HG02759 (cell line): ENCODE measurements at regions not wholly inside any gene's neighbourhood (a gene's known extent, or its start where the extent isn't known, plus 50 kb on each side); places are given as distances from the start of the nearest gene placed in this dataset.
"Not testable (repeated sequence)": the region's sequence is repeated elsewhere in the genome, so short reads cannot be mapped to it uniquely, and the experiment has no call there.

ENCODE experiments used
- ATAC-seq: cut with Tn5 transposase; IDR thresholded peaks from one replicate; pipeline ENCODE4 v1.9.1; 2021; ENCODE audit warnings: mild to moderate bottlenecking, moderate library complexity; ENCODE audit not compliant: unreplicated experiment

DNA sequence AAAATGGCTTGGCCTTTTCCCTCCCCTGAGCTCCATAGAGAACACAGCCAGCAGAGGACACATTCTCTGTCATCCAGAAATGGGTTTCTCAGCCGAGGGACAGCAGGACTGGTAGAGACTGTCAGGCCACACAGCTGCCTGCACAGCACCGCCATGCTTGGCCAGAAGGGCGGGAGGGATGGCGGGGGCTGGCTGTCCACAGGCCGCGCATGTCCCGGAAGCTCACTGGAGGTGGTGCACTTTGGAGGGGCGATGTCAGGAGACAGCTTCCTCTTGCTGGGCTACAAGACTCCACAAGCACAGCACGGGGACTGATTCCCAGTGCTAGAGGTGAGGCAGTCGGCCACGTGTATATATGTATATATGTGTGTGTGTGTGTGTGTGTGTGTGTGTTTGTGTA is 125.3 kb downstream of the GOLGA6L4 start:
- ATAC-seq = not testable (repeated sequence)

DNA sequence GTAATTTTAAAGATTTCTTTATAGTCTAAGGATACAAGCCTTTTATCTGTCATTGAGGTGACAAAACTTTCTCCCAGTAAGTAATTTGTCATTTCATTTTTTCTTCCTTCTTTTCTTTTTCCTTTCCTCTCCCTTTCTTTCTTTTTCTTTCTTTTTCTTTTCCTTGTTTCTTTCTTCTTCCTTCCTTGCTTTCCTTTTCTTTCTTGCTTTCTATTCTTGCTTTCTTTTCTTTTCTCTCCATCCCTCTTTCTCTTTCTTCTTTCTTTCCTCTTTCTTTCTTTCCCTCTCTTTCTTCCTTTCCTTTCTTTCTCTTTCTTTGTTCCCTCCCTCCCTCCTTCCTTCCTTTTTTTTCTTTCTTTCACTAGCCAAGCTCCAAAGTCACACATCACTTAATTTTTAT is 148.8 kb downstream of the GOLGA6L4 start:
- ATAC-seq = not testable (repeated sequence)

DNA sequence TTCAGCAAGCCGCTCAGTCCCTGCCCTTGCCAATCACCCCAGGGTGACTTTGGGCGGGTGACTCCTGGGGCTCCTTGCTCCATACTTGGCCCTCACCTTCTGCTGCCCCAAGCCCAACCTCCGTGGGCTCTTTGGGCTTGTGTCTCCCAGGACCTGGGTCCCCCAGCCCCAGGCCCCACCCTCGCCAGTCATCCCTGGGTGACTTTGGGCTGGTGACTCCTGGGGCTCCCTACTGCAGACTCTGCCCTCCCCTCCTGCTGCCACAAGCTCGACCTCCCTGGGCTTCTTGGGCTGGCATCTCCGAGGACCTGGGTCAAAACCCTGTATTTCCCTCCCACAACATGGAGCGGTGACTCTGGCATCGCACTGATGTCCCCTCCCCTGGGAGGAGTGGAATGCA is 151.5 kb downstream of the GOLGA6L4 start:
- ATAC-seq = no peak

DNA sequence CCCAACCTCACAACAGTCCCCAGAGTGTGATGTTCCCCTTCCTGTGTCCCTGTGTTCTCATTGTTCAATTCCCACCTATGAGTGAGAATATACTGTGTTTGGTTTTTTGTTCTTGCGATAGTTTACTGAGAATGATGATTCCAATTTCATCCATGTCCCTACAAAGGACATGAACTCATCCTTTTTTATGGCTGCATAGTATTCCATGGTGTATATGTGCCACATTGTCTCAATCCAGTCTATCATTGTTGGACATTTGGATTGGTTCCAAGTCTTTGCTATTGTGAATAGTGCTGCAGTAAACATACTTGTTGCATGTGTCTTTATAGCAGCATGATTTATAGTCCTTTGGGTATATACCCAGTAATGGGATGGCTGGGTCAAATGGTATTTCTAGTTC is 152.6 kb downstream of the GOLGA6L4 start:
- ATAC-seq = not testable (repeated sequence)

DNA sequence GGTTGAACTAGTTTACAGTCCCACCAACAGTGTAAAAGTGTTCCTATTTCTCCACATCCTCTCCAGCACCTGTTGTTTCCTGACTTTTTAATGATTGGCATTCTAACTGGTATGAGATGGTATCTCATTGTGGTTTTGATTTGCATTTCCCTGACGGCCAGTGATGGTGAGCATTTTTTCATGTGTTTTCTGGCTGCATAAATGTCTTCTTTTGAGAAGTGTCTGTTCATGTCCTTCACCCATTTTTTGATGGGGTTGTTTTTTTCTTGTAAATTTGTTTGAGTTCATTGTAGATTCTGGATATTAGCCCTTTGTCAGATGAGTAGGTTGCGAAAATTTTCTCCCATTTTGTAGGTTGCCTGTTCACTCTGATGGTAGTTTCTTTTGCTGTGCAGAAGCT is 153.1 kb downstream of the GOLGA6L4 start:
- ATAC-seq = not testable (repeated sequence)

DNA sequence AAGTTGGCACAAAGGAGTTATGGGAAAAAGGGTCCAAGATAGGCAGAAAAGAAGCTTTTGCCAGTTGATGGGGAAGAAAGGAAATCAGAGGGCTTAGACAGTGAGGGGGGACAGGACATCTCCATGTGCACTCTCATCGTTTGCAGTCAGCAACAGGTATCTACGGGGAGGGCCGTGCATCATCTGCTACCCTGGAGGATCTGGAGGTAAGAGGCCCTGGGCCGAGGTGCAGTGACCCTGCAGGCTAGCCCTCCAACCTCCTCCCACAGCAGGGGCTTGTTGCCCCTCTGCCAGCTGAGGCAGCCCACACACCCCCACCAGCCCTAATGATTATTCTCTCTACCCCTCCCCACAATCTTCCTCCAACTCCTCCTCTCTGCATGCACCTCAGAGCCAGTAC is 154.8 kb downstream of the GOLGA6L4 start:
- ATAC-seq = not testable (repeated sequence)

DNA sequence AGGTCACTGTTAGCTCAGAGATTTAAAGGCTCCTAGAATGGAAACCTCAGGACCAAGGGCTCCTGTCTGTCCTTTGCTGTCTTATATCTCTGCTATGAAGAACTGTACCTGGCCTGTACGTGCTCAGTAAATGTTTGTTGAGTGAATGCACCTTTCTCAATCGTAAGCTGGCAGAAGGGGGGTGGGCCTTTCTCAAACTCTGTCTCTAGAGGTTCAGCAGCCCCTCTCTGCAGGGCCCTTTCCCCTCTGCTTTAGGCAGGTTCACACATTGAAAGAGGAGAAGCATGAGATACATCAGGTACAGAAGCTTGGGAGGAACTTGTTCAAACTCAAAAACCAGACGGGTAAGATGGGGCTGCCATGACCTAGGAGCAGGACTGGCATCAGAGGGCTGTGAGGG is 155.6 kb downstream of the GOLGA6L4 start:
- no peak for ATAC-seq

DNA sequence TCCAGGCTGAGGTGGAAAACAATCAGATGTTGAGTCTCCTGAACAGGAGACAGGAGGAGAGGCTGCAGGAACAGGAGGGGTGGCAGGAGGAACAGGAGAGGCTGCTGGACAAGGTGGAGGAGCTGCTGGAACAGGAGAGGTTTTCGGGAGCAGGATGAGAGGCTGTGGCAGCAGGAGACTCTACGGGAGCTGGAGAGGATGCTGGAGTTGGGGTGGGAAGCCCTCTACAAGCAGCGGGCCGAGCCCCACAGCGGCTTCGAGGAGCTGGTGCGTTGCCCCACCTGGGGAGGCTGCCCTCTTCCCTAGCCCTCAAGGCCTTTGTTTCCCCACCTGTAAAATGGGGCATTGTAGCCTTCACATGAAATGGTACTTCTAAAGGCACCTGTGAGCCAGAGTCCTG is 156.4 kb downstream of the GOLGA6L4 start:
- ATAC-seq = not testable (repeated sequence)

DNA sequence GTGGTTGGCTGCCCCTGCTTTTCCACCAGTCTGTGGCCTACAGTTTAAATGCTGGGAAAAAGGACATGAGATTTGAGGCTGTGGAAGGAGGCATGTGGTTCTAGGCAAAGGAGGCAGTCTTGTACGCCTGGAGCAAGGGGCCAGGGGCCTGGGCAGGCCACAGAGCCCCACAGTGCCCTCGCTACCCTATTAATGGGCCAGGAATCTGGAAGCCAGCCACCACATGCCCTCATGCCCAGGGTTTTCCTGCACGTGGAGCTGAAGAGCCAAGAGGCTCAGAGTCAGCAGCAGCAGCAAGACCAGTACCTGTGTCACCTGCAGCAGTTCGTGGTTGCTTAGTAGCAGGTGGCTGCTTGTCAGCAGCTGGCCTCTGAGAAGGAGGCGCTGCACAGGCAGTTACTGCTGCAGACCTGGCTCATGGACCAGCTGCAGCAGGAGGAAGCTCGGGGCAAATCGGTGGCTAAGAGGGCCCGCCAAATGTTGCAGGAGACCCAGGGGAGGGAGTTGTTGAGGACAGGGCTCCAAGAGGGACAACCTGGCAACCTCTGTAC is 157.9 kb downstream of the GOLGA6L4 start:
- ATAC-seq = not testable (repeated sequence)

DNA sequence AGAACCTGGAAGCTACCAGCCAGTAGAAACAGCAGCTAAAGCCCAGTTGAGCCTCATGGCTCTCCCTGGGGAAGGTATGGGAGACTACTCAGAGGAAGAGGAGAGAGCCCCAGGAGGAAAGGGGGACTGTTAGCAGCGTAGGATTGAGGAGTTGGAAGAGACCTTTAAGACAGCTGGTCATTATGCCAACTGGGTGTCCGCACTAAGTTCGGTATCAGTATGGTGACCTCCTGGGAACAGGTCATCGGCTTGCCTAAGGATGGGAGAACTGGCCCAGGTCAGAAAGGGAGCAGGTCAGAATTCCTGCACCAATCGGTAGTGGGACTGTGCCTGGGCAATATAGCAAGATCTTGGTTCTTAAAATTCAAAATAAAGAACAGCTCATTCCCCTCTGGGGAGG is 158.4 kb downstream of the GOLGA6L4 start:
- not testable (repeated sequence) for ATAC-seq

DNA sequence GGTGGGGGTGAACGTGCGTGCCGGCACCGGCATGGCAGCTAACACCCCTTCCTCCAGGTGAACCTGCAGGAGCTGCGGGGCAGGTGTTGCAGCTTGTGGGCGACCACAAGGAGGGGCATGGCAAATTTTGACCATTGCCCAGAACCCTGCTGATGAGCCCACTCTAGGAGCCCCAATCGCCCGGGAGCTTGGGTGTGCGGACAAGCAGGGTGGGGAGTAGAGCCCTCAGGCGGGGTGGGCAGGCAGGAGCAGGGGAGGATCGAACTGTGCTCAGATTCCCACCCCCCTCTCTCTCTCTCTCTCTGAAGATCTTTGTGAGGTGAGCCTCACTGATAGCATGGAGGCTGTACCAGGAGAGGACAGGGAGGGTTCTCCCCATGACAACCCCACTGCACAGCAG is 159.8 kb downstream of the GOLGA6L4 start:
- not testable (repeated sequence) for ATAC-seq

DNA sequence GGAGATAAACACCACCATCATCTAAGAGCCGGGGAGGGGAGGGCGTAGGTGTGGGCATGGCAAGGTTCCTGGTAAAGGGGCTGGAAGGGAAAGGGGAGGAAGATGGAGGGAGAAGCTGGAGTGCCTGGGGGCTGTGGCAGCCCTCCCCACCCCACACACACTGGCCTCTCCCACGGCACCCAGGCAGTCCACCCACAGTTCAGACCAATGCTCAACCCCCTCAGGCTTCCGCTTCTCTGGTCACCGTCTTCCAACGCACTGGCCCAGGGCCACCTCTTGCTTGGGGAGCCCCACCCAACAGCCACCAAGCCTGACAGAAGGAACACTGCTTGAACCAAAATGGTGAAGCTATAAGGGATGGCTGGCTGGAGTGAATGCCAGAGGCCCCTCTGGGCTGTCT is 160.3 kb downstream of the GOLGA6L4 start:
- not testable (repeated sequence) for ATAC-seq

DNA sequence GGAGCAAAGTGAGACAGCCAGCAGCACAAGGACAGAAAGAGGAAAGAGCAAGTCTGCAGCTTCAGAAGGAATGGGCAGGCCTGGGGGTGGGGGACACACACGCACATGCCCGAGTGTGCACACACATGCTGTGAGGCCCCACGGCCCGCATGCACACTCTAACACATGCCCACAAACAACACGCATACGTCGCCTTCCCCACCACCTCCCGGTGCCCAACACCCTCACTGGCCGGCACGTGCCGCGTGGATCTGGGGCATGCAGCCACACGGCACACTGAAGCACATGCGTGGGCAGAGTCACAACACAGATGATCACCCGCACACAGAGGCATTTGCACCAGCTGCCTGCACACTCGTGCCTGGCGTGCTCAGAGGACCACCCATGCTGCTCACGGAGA is 161.5 kb downstream of the GOLGA6L4 start:
- not testable (repeated sequence) for ATAC-seq

DNA sequence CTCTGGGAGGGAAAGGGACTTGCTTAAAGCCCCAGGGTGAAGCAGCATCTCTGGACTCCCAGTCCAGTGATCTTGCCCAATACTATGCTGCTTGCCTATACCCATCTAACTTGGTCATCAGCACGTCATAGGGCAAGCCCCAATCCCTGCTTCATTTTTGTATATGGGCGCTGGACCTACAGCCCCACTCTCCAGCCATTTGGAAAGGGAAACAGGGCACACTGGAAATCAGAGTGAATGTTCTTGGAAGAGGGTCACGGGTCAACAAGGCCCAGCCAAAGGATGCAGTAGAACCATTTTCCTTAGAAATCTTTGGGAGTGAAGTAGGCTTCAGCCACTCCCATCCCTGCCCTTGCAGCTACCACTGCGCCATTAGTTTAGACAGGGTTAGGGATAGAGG is 162.5 kb downstream of the GOLGA6L4 start:
- ATAC-seq = not testable (repeated sequence)

DNA sequence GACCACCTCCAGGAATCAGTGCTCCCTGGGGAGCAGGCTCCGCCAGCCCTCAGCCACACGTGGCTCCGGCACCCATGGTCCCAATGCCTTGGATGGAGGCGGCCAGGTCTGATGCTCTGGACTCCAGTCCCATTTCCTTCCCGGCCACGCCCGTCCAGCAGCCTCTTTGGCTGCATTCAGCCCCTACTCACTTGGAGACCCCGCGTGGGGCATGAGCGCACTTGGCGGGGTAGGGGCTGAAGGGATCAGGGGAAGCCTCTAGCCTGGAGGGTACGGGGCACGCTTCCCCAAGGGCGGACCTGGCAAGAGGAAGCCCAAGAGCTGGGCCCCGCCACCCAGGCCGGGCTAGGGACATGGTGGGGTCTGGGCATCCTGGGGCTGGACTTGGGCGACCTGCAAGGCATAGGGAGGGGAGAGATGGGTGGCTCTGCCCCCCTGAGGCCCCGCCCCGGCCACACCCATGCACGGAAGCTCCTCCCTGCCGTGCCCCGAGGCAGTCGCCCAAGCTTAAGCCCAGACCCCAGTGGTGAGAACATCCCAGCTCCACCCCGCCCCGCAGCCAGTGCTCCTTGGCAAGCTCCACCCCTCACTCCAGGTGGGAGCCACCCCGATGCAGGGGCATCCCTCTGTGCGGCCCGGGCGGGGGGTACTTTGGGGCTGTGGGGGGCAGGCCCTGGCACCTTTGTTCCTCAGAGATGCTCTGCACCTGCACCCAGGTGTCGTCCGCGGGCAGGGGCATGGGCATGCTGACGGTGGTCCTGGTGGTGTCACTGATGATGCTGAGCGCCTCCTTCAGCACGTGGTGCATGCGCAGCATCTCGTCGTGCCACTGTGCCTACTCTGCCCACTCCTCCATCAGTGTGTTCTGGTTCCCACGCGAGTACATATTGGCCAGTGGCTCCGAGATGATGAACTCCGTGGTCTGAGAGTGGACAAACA is 163.5 kb downstream of the GOLGA6L4 start:
- no peak for ATAC-seq

DNA sequence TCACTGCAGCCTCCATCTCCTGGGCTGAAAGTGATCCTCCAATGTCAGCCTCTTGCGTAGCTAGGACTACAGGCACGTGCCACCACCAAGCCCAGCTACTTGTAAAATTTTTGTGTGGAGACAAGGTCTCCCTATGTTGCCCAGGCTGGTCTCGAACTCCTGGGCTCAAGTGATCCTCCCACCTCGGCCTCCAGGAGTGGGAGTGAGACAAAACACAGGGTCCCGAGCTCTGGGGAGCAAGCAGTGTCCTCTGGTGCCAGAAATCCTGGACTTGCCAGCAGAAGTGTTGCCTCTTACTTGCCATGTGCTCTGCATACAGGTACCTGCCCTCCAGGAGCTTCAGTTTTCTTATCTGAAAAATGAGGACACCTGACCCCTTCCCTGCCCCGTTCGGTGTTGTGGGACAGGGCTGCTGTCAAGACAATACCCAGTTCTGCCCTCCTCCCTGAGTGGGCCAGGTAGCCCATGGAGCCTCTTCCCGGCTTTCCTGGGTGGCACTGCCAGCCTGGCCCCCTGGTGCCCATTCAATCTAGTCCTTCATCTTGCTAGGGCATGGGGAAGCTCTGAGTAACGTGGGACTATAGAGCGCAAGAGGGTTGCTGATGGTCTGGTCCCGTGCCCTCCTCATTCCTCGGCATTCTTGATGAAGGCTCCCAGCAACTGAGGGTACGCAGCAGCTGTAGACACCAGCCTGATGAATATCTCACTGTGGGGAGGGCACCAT is 164.6 kb downstream of the GOLGA6L4 start:
- no peak for ATAC-seq

DNA sequence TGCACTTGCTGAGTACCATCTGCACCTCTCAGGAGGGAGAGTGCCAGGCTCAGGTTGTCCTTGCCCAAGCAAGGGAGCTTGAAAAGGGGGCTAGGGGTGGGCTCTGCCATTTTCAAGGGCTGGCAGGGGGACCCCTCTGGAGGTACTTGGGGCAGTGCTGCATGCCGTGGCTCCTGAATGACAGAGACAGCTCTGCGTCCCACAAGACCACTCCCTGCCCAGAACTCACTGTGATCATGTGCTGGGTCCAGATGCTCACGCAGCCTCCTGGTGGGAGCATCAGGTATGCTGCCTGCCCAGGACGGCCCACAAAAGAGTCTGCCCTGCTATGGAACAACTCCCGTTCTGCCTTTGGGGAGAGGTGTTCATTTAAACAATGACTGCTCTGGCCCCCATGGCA is 165.2 kb downstream of the GOLGA6L4 start:
- no peak for ATAC-seq

DNA sequence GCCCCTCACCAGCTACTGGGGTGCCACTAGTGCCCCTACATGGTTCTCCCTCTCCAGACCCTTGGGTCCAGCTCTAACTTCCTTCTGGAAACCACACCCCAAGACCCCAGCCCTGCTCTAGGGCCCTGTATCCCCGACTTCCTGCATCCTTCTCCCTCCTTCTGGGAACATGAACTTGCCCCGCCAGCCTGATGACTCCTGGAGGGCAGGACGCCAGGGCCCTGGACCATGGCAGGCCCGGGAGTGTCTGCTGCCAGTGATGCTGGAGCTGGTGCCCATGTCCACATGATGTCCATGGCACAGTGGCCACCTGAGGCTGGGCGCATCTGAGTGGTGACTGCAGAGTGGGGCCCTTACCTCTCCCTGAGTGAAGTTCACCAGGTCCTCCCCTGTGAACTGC is 165.9 kb downstream of the GOLGA6L4 start:
- ATAC-seq = not testable (repeated sequence)

DNA sequence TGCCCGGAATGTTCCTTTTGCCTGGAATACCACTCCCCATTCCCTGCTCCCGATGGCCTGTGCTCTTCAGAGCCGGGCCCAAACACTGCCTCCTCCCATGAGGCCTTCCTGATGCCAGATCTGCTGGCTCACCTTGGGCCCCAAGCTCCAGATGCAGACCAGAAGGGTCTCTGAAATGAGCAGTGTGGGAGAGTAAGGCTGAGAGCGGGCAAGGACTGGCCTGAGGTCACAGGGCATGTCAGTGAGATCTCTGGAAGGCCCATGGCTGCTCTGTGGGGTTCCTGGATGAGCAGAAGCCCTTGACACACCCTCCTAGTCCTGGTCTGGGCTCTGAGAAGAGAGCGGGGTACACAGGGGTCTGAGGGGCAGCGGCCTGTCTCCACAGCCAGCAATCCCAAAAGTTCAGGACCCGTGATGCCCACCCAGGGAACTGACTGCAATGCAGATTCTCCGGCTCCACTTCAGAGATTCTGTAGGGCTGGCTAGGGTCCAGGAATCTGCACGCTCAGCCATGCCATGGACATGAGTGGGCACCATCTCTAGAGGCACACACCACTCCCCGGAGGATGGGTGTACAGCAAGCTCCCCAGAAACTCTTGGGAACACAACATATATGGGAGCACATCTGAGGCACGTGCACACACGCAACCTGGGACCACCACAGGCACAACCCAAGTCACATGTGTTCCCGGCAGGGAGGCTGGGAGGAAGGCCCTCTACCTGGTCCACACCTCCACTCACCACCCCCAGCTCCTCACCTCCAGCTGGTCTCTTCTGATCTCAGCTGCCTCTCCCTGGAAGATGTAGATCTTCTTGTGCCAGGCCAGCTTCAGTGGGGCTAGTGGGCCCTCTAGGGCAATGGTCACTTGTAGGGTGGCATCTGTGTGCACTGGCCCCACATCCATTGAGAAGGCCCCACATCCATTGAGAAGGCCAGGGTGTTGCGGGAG is 166.6 kb downstream of the GOLGA6L4 start:
- not testable (repeated sequence) for ATAC-seq

DNA sequence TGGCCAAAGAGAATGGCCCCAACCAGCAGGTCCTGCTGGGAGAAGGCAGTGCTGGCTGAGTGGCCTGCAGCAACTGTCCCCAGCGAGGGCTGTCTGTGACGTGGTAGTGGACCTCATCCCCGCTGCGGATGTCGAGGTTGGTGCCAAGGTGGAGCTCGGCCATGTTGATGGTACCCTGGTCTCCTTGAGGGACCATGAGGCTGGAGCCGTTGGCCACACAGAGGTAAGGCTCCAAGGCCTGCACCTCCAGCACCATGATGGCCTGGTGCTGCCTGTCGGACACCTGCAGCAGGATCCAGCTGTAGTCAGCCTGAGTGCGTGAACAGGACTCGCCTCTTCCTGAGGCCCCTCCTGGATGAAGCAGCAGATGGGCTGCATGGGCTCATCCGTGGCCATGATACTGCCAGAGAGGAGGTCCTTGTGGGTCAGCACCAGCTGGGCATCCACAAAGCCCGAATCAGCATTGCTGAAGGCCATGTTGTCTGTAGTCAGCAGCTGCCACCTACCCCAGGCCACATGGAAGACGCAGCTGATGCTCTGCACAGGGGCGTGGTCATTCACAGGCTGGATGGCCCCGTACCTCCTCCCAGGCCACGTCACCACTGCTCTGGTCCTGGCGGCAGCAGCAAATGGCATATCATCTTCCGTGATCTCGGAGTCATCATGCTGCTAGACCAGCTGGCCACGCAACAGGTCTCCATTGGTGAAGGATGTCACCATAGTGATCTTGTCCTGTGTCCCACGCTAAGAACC is 167.5 kb downstream of the GOLGA6L4 start:
- no peak for ATAC-seq
